Lower leg skin (tissue), 3 donors: ENCODE measurements at regions not wholly inside any gene's neighbourhood (a gene's known extent, or its start where the extent isn't known, plus 50 kb on each side); places are given as distances from the start of the nearest gene placed in this dataset.

Experiments
- CTCF ChIP-seq, 3 donors: fragments of 450-650 bp; IDR thresholded peaks; one replicate each; pipeline ENCODE4 v1.5.1; 2016; ENCODE audit warnings: antibody characterized with exemption in 3 of 3, mild to moderate bottlenecking in 3 of 3, moderate library complexity in 2 of 3
- POLR2A ChIP-seq, 2 donors: fragments of 450-650 bp; IDR thresholded peaks; one replicate each; pipeline ENCODE4 v1.6.1; 2016 to 2017; ENCODE audit warnings: antibody characterized with exemption in 2 of 2, mild to moderate bottlenecking in 1 of 2, moderate library complexity in 1 of 2

GRCh38 chr9:90966031-90966290, 164.3 kb downstream of the SYK start:
- TF ChIP-seq CTCF (IDR thresholded peaks at IDR 0.05) = no peak
- no peak for TF ChIP-seq POLR2A (IDR thresholded peaks at IDR 0.05)
